HFFc6 (cell line): ENCODE measurements at regions not wholly inside any gene's neighbourhood (a gene's known extent, or its start where the extent isn't known, plus 50 kb on each side); places are given as distances from the start of the nearest gene placed in this dataset.

ENCODE experiments used
- DNase-seq: peaks from one replicate; pipeline ENCODE4 v3.0.0-alpha.2; 2018
- H3K27ac Mint-ChIP-seq: 2 replicates; pipeline ENCODE4 v1.8.0; 2020; ENCODE audit warnings: mild to moderate bottlenecking, mixed read lengths
- H3K27me3 Mint-ChIP-seq: 2 replicates; pipeline ENCODE4 v1.8.0; 2021; ENCODE audit warnings: mild to moderate bottlenecking, moderate library complexity, mixed read lengths; ENCODE audit not compliant: insufficient read depth
- H3K36me3 Mint-ChIP-seq: 2 replicates; pipeline ENCODE4 v1.8.0; 2021; ENCODE audit warnings: low read depth, mixed read lengths
- H3K4me1 Mint-ChIP-seq: 2 replicates; pipeline ENCODE4 v1.8.0; 2020; ENCODE audit warnings: low read depth, mixed read lengths
- H3K4me3 Mint-ChIP-seq: 2 replicates; pipeline ENCODE4 v1.8.0; 2020; ENCODE audit warnings: mild to moderate bottlenecking, moderate library complexity, mixed read lengths
- H3K9me3 Mint-ChIP-seq: 2 replicates; pipeline ENCODE4 v1.8.0; 2020; ENCODE audit warnings: mild to moderate bottlenecking, mixed read lengths
- CTCF ChIP-seq: fragments of 200-600 bp; sonication (generic); IDR thresholded peaks from 2 replicates; pipeline ENCODE4 v1.5.0; 2021; ENCODE audit warnings: antibody characterized with exemption, mild to moderate bottlenecking

DNA sequence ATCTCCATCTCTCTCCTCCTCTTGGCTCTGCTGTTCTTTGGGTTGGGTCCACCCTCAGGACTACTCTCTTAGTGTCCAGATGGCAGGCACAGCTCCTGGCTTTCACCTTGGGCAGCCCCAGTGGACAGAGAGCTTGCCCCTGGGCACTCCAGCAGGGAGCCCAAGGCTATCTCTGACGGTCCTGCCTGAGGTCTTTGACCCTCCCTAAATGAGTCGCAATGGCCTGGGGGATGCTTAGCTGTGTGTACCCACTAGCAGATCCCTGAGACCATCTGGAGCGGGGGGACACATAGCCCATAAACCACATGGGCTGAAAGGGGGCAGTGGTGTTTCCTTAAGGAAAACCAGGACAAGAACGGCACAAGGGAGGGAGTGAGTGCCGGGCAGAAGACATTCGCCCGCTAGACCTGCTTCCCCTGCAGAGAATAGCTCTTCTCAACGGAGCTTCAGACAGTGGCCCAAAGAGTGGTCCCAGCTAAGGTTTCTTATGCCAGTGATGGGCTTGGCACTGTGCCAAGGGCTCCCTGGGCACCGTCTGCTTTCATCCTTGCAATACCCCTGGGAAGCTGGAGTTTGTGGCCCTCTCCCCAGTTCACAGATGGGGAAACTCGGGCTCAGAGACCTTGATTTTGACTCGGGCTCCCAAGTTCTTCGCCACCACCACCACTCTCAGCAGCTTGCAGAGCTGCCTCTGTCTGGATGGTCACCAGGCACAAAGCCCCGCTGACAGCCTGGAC lies 53.9 kb upstream of the ANO1 start:
- Mint-ChIP-seq H3K4me1 (peaks cover 18% of the 10 kb centered on the region), H3K36me3 (peaks cover 5% of the 10 kb centered on the region), H3K4me3 (no peak overlapping the region), H3K27me3 (peaks cover 22% of the 10 kb centered on the region), H3K27ac (no peak overlapping the region), H3K9me3 (peaks cover 4% of the 10 kb centered on the region; the same call in 1 of the 2 replicates)
- DNase-seq = no peak
- TF ChIP-seq CTCF = no peak

DNA sequence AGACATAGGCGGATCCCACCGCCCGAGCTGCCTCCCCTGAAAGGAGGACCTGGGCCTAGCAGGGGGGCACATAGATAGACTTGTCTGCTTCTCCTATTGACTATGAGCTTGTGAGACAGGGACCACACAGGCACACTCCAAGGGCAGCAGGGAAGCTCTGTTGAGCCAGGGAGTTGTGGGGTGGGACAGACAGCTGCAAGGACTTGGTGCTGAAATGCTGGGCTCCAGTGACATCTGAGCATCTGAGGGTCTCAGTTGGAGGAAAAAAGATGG lies 53.4 kb upstream of the ANO1 start:
- peaks cover 25% of the 10 kb centered on the region for H3K27me3 Mint-ChIP-seq
- H3K36me3 Mint-ChIP-seq = peaks cover 5% of the 10 kb centered on the region
- H3K9me3 Mint-ChIP-seq = peaks cover 4% of the 10 kb centered on the region; the same call in 1 of the 2 replicates
- H3K4me3 Mint-ChIP-seq = no peak overlapping the region
- peaks cover 18% of the 10 kb centered on the region for H3K4me1 Mint-ChIP-seq
- no peak for DNase-seq
- no peak overlapping the region for H3K27ac Mint-ChIP-seq
- no peak for TF ChIP-seq CTCF

DNA sequence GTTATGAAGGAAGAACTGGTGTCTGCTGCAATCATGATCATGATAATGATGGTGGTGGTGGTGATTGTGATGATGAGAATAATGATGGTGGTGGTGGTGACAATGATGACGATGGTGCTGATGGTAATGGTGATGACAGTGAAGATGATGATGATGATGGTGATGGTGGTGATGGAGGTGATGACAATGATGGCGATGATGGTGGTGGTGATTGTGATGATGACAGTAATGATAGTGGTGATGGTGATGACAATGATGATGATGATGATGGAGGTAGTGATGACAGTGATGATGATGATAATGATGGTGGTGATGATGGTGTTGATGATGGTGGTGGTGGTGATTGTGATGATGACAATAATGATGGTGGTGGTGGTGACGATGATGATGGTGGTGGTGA lies 52.8 kb upstream of the ANO1 start:
- Mint-ChIP-seq H3K4me3 (no peak overlapping the region), H3K4me1 (peaks cover 16% of the 10 kb centered on the region), H3K27ac (no peak overlapping the region), H3K9me3 (peaks cover 4% of the 10 kb centered on the region; the same call in 1 of the 2 replicates), H3K36me3 (peaks cover 5% of the 10 kb centered on the region), H3K27me3 (peaks cover 25% of the 10 kb centered on the region)
- TF ChIP-seq CTCF = no peak
- no peak for DNase-seq

- no peak for DNase-seq
- Mint-ChIP-seq H3K4me1 (peaks cover 14% of the 10 kb centered on the region), H3K4me3 (no peak overlapping the region), H3K27me3 (peaks cover 25% of the 10 kb centered on the region), H3K9me3 (peaks cover 4% of the 10 kb centered on the region; the same call in 1 of the 2 replicates), H3K27ac (no peak overlapping the region), H3K36me3 (peaks cover 5% of the 10 kb centered on the region)
- TF ChIP-seq CTCF = no peak
Observed at GRCh38 chr11:70026012-70026411, 52.1 kb upstream of the ANO1 start.

DNA sequence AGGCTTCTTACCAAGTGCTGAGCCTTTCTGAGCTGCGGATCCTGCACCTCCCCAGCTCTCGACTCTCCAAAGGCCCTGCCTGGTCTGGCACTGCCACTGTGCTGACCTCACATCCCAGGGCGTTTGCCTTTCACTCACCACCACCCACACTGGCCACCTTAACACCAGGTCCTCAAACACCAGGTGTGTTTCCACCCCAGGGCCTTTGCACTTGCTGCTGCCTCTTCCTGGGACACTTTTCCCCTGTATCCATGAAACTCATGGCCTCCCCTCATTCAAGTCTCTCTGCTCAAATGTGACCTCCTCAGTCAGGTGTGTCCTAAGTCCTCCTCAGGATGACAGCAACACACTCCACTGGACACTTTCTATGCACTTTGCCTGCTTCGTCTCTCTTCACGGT lies 51.4 kb upstream of the ANO1 start:
- H3K4me1 Mint-ChIP-seq = peaks cover 14% of the 10 kb centered on the region
- H3K27me3 Mint-ChIP-seq = peaks cover 25% of the 10 kb centered on the region
- peaks cover 4% of the 10 kb centered on the region; the same call in 1 of the 2 replicates for H3K9me3 Mint-ChIP-seq
- H3K27ac Mint-ChIP-seq = no peak overlapping the region
- no peak for TF ChIP-seq CTCF
- DNase-seq = no peak
- H3K36me3 Mint-ChIP-seq = peaks cover 5% of the 10 kb centered on the region
- H3K4me3 Mint-ChIP-seq = no peak overlapping the region

GRCh38 chr11:70027451-70027850 lies 50.7 kb upstream of the ANO1 start:
- no peak overlapping the region for H3K27ac Mint-ChIP-seq
- DNase-seq = no peak
- H3K36me3 Mint-ChIP-seq = peaks cover 5% of the 10 kb centered on the region
- H3K27me3 Mint-ChIP-seq = peaks cover 29% of the 10 kb centered on the region
- no peak for TF ChIP-seq CTCF
- peaks cover 4% of the 10 kb centered on the region; the same call in 1 of the 2 replicates for H3K9me3 Mint-ChIP-seq
- no peak overlapping the region for H3K4me3 Mint-ChIP-seq
- peaks cover 14% of the 10 kb centered on the region for H3K4me1 Mint-ChIP-seq
